HG03135 (cell line): ENCODE measurements at regions not wholly inside any gene's neighbourhood (a gene's known extent, or its start where the extent isn't known, plus 50 kb on each side); places are given as distances from the start of the nearest gene placed in this dataset.

Source experiments
- ATAC-seq: cut with Tn5 transposase; IDR thresholded peaks from one replicate; pipeline ENCODE4 v1.9.1; 2021; ENCODE audit warnings: mild to moderate bottlenecking, moderate library complexity; ENCODE audit not compliant: unreplicated experiment

DNA sequence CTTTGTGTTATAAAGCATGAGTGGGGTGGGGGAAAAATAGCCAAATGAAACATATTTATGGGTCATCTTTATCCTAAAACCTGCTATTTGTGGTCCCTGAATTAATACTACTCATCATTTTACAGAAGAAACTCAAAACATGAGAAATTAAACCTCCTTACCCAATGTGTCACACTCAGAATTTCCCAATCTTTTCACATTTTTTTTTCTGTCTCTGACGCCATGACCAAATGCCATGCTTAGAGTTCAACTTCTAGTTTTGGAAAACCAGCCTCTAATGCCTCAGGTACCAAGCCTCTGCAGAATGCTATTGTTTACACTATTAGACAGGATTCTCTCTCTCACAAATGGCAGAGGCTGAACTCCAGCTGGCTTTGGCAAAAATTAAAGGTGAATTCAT lies 505.5 kb upstream of the WWC1 start:
- no peak for ATAC-seq

- ATAC-seq = no peak
Measured at GRCh38 chr5:167786871-167787578, 504.4 kb upstream of the WWC1 start.

DNA sequence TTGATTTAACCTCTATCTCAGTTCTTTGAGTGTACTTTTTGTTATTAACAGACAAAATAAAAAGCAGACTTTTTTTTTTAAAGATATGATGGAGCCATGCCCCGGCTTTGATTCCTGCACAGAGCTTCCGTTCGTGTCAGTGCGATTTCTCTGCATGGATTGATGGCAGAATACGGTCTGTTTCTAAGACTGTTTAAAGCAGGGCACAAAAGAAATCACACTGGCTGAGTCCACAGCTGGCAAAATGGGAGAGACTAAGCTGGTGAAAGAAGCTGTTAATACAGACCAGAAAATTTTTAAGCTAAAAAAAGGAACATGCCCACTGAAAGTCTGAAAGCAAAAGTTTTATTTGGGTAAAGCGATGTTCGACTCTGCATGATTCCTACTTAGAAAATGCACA lies 501.4 kb upstream of the WWC1 start:
- no peak for ATAC-seq

- no peak for ATAC-seq
Measured at GRCh38 chr5:167790462-167791260, 500.8 kb upstream of the WWC1 start.

- no peak for ATAC-seq
Measured at GRCh38 chr5:167792514-167792913, 498.9 kb upstream of the WWC1 start.

- ATAC-seq = no peak
Measured at GRCh38 chr5:167793700-167794099, 497.7 kb upstream of the WWC1 start.

- no peak for ATAC-seq
Measured at GRCh38 chr5:167794121-167794520, 497.3 kb upstream of the WWC1 start.

GRCh38 chr5:167796672-167797071 lies 494.8 kb upstream of the WWC1 start:
- ATAC-seq = no peak

- ATAC-seq = no peak
Measured at GRCh38 chr5:167797933-167798332, 493.5 kb upstream of the WWC1 start.

- no peak for ATAC-seq
Measured at GRCh38 chr5:167798448-167798847, 493.0 kb upstream of the WWC1 start.

- no peak for ATAC-seq
Measured at GRCh38 chr5:167800427-167800826, 491.0 kb upstream of the WWC1 start.

- no peak for ATAC-seq
Measured at GRCh38 chr5:167801999-167802398, 489.4 kb upstream of the WWC1 start.

- no peak for ATAC-seq
Measured at GRCh38 chr5:167802755-167803431, 488.6 kb upstream of the WWC1 start.

DNA sequence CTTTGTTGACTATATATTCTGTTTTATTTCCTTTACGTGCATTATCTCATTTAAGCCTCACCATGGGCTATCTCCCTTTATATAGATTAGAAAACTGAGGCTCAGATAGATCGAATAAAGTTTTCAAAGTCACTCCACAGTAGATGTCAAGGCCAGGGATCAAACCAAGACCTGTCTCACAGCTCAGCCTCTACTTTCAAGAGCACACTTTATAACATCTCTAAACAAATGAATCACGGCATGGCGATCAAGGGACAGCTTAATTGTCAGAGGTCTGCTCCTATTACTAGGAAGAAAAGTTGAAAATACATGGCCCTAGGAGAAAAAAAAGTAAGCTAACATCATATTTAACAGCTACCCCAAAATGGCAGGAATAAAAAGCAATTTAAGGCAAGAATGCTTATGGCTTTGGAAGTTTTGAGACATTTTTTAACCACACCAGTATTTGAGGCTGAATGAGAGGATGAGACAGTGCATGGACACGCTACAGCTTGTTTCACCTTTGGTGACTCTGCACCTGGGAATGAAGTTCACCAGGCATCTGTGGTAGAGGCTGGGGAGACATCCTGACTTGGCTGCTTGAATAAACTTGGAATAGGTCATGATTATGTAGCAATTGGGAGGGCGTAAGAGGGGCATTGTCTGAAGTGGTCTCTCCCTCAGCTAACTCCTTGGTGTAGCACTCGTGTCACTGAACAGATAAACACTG lies 486.8 kb upstream of the WWC1 start:
- no peak for ATAC-seq

- ATAC-seq = no peak
Measured at GRCh38 chr5:167810573-167810972, 480.9 kb upstream of the WWC1 start.

GRCh38 chr5:167812871-167813270 lies 478.6 kb upstream of the WWC1 start:
- no peak for ATAC-seq

GRCh38 chr5:167813389-167813788 lies 478.1 kb upstream of the WWC1 start:
- no peak for ATAC-seq

DNA sequence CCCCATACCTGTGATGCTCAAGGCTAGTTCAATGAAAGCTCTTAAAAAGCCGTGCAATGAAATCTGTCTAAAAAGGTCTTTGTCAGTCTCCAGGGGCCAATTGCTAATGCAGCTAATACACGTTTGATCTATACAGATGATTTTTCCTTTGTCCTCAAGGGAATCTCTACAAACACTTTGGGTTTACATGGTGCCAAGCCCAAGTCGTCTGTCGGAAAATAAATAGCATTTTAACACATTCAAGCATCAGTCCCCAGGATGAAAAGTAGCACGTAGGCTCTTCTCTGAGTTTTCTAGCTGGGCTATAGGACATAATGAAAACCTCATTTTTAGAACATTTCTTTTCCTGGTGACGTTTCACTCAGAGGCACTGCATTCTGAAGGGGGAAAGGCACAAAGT lies 477.4 kb upstream of the WWC1 start:
- ATAC-seq = no peak

DNA sequence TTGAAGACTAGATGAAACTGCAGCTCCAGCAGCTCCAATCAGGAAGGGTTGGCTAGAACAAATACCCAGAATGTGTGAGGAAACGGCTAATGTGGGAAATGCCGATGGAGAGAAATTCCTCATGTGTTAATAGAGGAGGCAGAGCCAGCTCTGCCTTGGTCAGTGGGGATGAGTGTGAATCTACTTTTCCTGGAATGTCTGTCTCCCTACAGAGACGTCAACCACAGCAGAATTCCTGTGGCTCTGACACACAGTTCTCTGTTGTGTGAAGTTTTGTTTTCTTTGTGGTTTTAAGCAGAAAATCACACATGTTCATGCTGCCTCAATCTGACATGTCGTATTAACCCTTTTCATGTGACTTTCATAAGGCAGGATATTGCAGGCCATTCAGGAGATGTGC lies 476.6 kb upstream of the WWC1 start:
- ATAC-seq = no peak

DNA sequence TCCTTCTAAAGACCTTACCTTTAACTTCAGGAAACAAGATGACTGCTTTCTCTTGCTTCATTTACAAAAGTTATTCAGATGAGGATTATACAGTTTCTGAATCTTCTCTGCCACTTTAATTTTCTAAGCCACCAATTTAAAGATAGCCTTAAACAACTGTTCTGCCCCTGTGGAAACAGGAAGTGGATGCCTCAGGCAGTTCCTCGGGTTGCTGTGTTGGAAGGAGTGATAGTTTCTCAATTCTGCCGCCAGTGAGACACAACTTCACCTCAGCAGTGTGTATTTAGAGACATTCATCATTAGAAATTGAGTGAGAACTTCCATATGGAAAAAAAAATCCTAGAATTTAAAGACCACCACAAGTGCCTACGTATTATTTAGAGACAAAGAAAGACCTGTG lies 475.1 kb upstream of the WWC1 start:
- ATAC-seq = no peak

DNA sequence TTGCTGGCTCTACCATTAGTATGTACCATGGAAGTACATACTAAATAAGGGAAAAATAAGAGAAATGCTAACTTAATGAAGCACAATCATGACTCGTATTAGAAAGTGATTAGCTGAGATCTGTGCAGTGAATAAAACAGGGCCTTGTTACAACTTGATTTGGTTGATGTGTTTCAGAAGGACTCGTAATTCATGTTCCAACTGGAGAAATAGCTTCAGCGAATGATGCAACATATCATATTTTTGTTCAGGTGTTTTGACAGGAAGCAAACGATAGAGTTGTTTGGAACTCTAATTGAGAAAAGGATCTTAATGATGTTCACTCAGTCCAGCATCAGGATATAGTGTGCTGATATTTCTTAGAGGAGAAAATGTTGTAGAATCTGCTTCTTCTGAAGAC lies 474.6 kb upstream of the WWC1 start:
- ATAC-seq = no peak
